OCI-LY3 (cell line): ENCODE measurements at regions not wholly inside any gene's neighbourhood (a gene's known extent, or its start where the extent isn't known, plus 50 kb on each side); places are given as distances from the start of the nearest gene placed in this dataset.
"Not testable (repeated sequence)": the region's sequence is repeated elsewhere in the genome, so short reads cannot be mapped to it uniquely, and the experiment has no call there.

Experiments
- H2AFZ ChIP-seq: fragments of 200-600, 300-600 bp; shearing (Covaris generic); 2 replicates; pipeline ENCODE4 v1.6.0; 2014; ENCODE audit warnings: antibody characterized with exemption, low read depth, low read length
- H3K27ac ChIP-seq: fragments of 200-600, 300-600 bp; sonication (generic); 2 replicates; pipeline ENCODE4 v1.5.1; 2014; ENCODE audit warnings: mild to moderate bottlenecking, low read length, moderate library complexity, mixed read lengths
- H3K27me3 ChIP-seq: fragments of 200-600, 300-600 bp; sonication (generic); 2 replicates; pipeline ENCODE4 v1.6.1; 2014; ENCODE audit warnings: low read depth, low read length, mixed read lengths
- H3K36me3 ChIP-seq: fragments of 200-600, 300-600 bp; sonication (generic); replicated peaks from 2 replicates; pipeline ENCODE3; 2014; ENCODE audit warnings: low read depth, low read length, mixed read lengths
- H3K4me1 ChIP-seq: fragments of 300-600, 200-600 bp; sonication (generic); 2 replicates; pipeline ENCODE4 v1.6.1; 2014; ENCODE audit warnings: low read length, mixed read lengths
- H3K4me2 ChIP-seq: fragments of 200-600, 300-600 bp; sonication (generic); 2 replicates; pipeline ENCODE4 v1.6.1; 2014; ENCODE audit warnings: low read length, mixed read lengths
- H3K4me3 ChIP-seq: fragments of 300-600, 200-600 bp; sonication (generic); 2 replicates; pipeline ENCODE4 v1.5.1; 2014; ENCODE audit warnings: antibody characterized with exemption, mild to moderate bottlenecking, low read length, moderate library complexity
- H3K79me2 ChIP-seq: fragments of 300-600, 200-600 bp; shearing (Covaris generic); 2 replicates; pipeline ENCODE4 v1.6.1; 2014; ENCODE audit warnings: mild to moderate bottlenecking, low read length, mixed read lengths
- H3K9ac ChIP-seq: fragments of 300-600, 200-600 bp; shearing (Covaris generic); 2 replicates; pipeline ENCODE4 v1.6.0; 2014; ENCODE audit warnings: mild to moderate bottlenecking, low read length, moderate library complexity
- H3K9me3 ChIP-seq: fragments of 200-600, 300-600 bp; shearing (Covaris generic); 2 replicates; pipeline ENCODE4 v1.6.1; 2014; ENCODE audit warnings: low read length, mixed read lengths; ENCODE audit not compliant: insufficient read depth
- H4K20me1 ChIP-seq: fragments of 200-600, 300-600 bp; sonication (generic); 2 replicates; pipeline ENCODE4 v1.6.1; 2016; ENCODE audit warnings: low read length, mixed read lengths; ENCODE audit not compliant: insufficient read depth
- CTCF ChIP-seq: fragments of 200-600, 300-600 bp; sonication (generic); IDR thresholded peaks from 2 replicates; pipeline ENCODE4 v1.5.1; 2014; ENCODE audit warnings: antibody characterized with exemption, low read length, low read depth
- EZH2phosphoT487 ChIP-seq: fragments of 200-600 bp; shearing (Covaris generic); IDR thresholded peaks from 2 replicates; pipeline ENCODE4 v1.6.1; 2018; ENCODE audit warnings: antibody characterized with exemption, mixed run types, low read depth

DNA sequence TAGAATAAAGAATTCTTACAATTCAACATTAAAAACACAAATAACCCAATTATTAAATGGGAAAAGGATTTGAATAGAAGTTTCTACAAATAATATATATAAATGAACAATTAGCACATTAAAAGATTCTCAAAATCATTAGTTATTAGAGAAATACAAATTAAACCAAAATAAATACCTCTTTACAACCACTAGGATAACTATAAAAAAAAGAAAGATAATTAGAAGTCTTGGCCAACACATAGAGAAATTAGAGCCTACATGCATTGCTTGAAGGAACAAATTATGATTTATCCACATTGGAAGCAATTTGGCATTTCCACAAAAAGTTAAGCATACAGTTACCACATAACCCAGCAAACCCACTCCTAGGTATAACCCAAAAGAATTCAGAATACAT, 502.3 kb upstream of the UBE2E2 start:
- TF ChIP-seq CTCF (no peak), EZH2phosphoT487 (no peak)
- Histone ChIP-seq H3K4me2 (no peak overlapping the region), H3K9ac (no peak overlapping the region), H4K20me1 (no peaks in the 10 kb centered on the region), H2AFZ (no peak overlapping the region), H3K79me2 (no peaks in the 10 kb centered on the region), H3K27me3 (no peaks in the 10 kb centered on the region), H3K4me3 (no peak overlapping the region), H3K27ac (no peak overlapping the region), H3K36me3 (no peaks in the 10 kb centered on the region), H3K9me3 (no peaks in the 10 kb centered on the region), H3K4me1 (no peaks in the 10 kb centered on the region)

DNA sequence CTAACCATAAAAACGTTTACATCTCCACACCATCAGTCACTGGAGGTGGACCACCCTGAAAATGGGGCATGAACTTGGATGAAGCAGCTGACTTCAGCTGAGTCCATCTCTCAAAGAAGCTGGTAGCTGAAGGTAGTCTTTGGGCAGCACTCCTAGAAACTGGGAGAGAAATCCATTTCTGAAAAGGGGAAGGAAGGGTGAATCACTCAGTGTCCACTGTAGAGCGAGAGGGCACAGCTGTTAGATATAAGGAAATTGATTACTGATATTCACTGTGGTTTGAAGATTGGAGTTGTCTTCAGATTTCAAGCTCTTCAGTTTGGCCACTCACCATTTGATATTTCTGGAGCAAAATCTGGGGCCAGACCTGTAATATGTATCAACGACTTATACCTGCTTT, 499.0 kb upstream of the UBE2E2 start:
- Histone ChIP-seq H3K9me3 (no peaks in the 10 kb centered on the region), H3K4me2 (no peak overlapping the region), H3K9ac (no peak overlapping the region), H3K36me3 (no peaks in the 10 kb centered on the region), H3K79me2 (no peaks in the 10 kb centered on the region), H3K4me1 (no peaks in the 10 kb centered on the region), H2AFZ (no peak overlapping the region), H3K27me3 (no peaks in the 10 kb centered on the region), H3K27ac (no peak overlapping the region), H3K4me3 (no peak overlapping the region), H4K20me1 (no peaks in the 10 kb centered on the region)
- TF ChIP-seq EZH2phosphoT487 (no peak), CTCF (no peak)

DNA sequence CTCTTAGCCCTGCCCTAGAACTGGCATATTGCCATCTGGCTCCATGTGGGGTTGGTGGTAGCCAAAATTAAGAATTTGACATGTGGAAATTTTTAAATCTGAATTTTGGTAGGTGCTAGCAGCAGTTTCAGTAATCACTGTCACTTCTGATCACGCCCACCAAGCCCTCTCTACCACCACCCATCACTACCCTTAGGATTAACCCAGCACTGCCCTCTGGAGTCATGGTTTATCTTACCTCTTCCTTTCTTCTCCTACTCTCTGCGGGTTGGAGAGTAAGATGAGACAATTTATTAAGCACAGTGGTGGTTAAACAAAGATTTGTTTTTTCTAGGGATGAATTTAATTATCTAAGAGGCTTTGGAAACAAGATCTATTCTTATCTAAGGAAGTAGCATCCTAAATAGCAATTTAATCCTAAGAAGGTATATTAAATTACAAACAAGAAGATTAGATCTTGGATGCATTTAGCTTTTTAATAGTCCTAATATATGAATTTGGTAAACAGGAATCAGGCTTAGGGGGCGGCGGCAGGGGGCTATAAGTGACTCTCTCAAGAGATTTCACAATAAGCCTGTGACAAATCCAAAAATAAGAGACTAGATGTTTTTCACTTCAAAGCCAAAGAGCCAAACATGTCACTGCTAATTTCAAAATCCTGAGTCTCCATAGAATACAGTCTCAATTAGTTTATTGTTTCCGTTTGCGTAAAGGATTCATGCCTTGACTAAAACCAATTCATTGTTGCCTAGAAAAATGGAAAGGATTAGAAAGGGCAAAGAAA, 498.4 kb upstream of the UBE2E2 start:
- TF ChIP-seq CTCF = peak; percentile 4; the same call in 1 of the 2 replicates
- TF ChIP-seq EZH2phosphoT487 = no peak
- no peaks in the 10 kb centered on the region for H3K27me3 ChIP-seq
- no peaks in the 10 kb centered on the region for H4K20me1 ChIP-seq
- no peak overlapping the region for H2AFZ ChIP-seq
- H3K27ac ChIP-seq = no peak overlapping the region
- H3K4me2 ChIP-seq = no peak overlapping the region
- H3K4me1 ChIP-seq = no peaks in the 10 kb centered on the region
- H3K9me3 ChIP-seq = no peaks in the 10 kb centered on the region
- H3K79me2 ChIP-seq = no peaks in the 10 kb centered on the region
- H3K9ac ChIP-seq = no peak overlapping the region
- no peaks in the 10 kb centered on the region for H3K36me3 ChIP-seq
- H3K4me3 ChIP-seq = no peak overlapping the region

DNA sequence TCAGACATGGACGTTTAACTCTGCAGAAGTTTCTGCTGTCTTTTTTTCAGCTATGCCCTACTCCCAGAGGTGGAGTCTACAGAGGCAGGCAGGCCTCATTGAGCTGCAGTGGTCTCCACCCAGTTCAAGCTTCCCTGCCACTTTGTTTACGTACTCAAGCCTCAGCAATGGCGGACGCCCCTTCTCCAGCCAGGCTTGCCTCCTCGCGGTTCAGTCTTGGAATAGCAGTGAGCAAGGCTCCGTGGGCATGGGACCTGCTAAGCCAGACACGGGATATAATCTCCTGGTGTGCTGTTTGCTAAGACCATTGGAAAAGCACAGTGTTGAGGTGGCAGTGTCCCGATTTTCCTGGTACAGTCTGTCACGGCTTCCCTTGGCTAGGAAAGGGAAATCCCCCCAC, 496.2 kb upstream of the UBE2E2 start:
- not testable (repeated sequence) for H3K27ac ChIP-seq, H3K9ac ChIP-seq, H3K36me3 ChIP-seq, H3K79me2 ChIP-seq, H3K4me1 ChIP-seq, H3K9me3 ChIP-seq, H3K27me3 ChIP-seq, H3K4me3 ChIP-seq, H3K4me2 ChIP-seq, H2AFZ ChIP-seq, H4K20me1 ChIP-seq
